Calu3 (cell line): ENCODE measurements at regions not wholly inside any gene's neighbourhood (a gene's known extent, or its start where the extent isn't known, plus 50 kb on each side); places are given as distances from the start of the nearest gene placed in this dataset.

Experiments
- BruUV-seq: library from RNA; stranded (reverse); fragments of 400-500 nt; replicated peaks from 2 replicates; lab custom pipeline; 2021; lab: Mats Ljungman, UMichigan
- CTCF ChIA-PET: fragments of 300-600 bp; sonication (Branson Sonifier 250); formaldehyde crosslinking; loops from one replicate; lab custom pipeline; 2022; ENCODE audit warnings: antibody characterized with exemption; lab: Charles Lee
- DNase-seq: peaks from one replicate; pipeline ENCODE4 v3.0.0; 2022
- H3K27ac Mint-ChIP-seq: one replicate; pipeline ENCODE4 v1.8.0; 2022; ENCODE audit warnings: mixed read lengths; ENCODE audit not compliant: unreplicated experiment
- H3K27me3 Mint-ChIP-seq: one replicate; pipeline ENCODE4 v1.8.0; 2022; ENCODE audit warnings: mixed read lengths; ENCODE audit not compliant: unreplicated experiment
- H3K36me3 Mint-ChIP-seq: one replicate; pipeline ENCODE4 v1.8.0; 2022; ENCODE audit warnings: mild to moderate bottlenecking, moderate library complexity, mixed read lengths; ENCODE audit not compliant: insufficient read depth, unreplicated experiment
- H3K4me1 Mint-ChIP-seq: one replicate; pipeline ENCODE4 v1.8.0; 2022; ENCODE audit warnings: mild to moderate bottlenecking, low read depth, mixed read lengths; ENCODE audit not compliant: unreplicated experiment
- H3K4me3 Mint-ChIP-seq: one replicate; pipeline ENCODE4 v1.8.0; 2022; ENCODE audit warnings: mild to moderate bottlenecking, low read depth, moderate library complexity, mixed read lengths; ENCODE audit not compliant: unreplicated experiment
- H3K9me3 Mint-ChIP-seq: one replicate; pipeline ENCODE4 v1.8.0; 2022; ENCODE audit warnings: low read depth, mixed read lengths; ENCODE audit not compliant: unreplicated experiment
- CTCF ChIP-seq: fragments of 200-600 bp; IDR thresholded peaks from one replicate; pipeline ENCODE4 v1.8.0; 2022; ENCODE audit warnings: antibody characterized with exemption; ENCODE audit not compliant: unreplicated experiment
- intact Hi-C: fragments of 100-400 bp; cut with micrococcal nuclease; formaldehyde crosslinking; loops from one replicate; pipeline ENCODE4 v1.10.0; 2022; ENCODE audit not compliant: unreplicated experiment

- BruUV-seq, result no TSS peak
- DNase-seq, result no peak
- no peak overlapping the region for H3K27ac Mint-ChIP-seq
- CTCF ChIA-PET, result no interaction called here
- H3K27me3 Mint-ChIP-seq, result no peaks in the 10 kb centered on the region
- no peaks in the 10 kb centered on the region for H3K36me3 Mint-ChIP-seq
- H3K4me1 Mint-ChIP-seq, result no peaks in the 10 kb centered on the region
- peaks cover 5% of the 10 kb centered on the region for H3K9me3 Mint-ChIP-seq
- H3K4me3 Mint-ChIP-seq, result no peak overlapping the region
- intact Hi-C loops, result loop anchor here (5.0 to 10.0 kb wide), 4 partner anchors 223 to 1805 kb away; no protein-coding TSS in a partner anchor
- no peak for TF ChIP-seq CTCF
Observed at GRCh38 chr3:176439729-176440128, 757.6 kb downstream of the TBL1XR1 start.

- H3K4me1 Mint-ChIP-seq, result no peaks in the 10 kb centered on the region
- no peak overlapping the region for H3K4me3 Mint-ChIP-seq
- H3K9me3 Mint-ChIP-seq, result no peaks in the 10 kb centered on the region
- H3K36me3 Mint-ChIP-seq, result no peaks in the 10 kb centered on the region
- no peak overlapping the region for H3K27ac Mint-ChIP-seq
- CTCF ChIA-PET, result interaction anchor here (0.6 kb wide), 2 partner anchors 661 to 1793 kb away, joined by 3 read pairs; no protein-coding TSS in a partner anchor
- intact Hi-C loops, result loop anchor here (2.0 to 10.0 kb wide), 4 partner anchors 1457 to 1797 kb away; no protein-coding TSS in a partner anchor
- BruUV-seq, result no TSS peak
- TF ChIP-seq CTCF, result no peak
- DNase-seq, result no peak
- no peaks in the 10 kb centered on the region for H3K27me3 Mint-ChIP-seq
Observed at GRCh38 chr3:176431991-176432390, 765.3 kb downstream of the TBL1XR1 start.

- no peaks in the 10 kb centered on the region for H3K9me3 Mint-ChIP-seq
- CTCF ChIA-PET, result interaction anchor here (1.4 to 1.6 kb wide), 3 partner anchors 28 to 1569 kb away, joined by 3 to 15 read pairs (median 6); no protein-coding TSS in a partner anchor
- no peak for DNase-seq
- H3K4me1 Mint-ChIP-seq, result peaks cover 9% of the 10 kb centered on the region
- no peak overlapping the region for H3K4me3 Mint-ChIP-seq
- BruUV-seq, result no TSS peak
- TF ChIP-seq CTCF, result no peak
- no peaks in the 10 kb centered on the region for H3K27me3 Mint-ChIP-seq
- intact Hi-C loops, result loop anchor here (2.0 to 10.0 kb wide), 4 partner anchors 1456 to 1796 kb away; no protein-coding TSS in a partner anchor
- no peaks in the 10 kb centered on the region for H3K36me3 Mint-ChIP-seq
- no peak overlapping the region for H3K27ac Mint-ChIP-seq
Observed at GRCh38 chr3:176431038-176431418, 766.3 kb downstream of the TBL1XR1 start.

DNA sequence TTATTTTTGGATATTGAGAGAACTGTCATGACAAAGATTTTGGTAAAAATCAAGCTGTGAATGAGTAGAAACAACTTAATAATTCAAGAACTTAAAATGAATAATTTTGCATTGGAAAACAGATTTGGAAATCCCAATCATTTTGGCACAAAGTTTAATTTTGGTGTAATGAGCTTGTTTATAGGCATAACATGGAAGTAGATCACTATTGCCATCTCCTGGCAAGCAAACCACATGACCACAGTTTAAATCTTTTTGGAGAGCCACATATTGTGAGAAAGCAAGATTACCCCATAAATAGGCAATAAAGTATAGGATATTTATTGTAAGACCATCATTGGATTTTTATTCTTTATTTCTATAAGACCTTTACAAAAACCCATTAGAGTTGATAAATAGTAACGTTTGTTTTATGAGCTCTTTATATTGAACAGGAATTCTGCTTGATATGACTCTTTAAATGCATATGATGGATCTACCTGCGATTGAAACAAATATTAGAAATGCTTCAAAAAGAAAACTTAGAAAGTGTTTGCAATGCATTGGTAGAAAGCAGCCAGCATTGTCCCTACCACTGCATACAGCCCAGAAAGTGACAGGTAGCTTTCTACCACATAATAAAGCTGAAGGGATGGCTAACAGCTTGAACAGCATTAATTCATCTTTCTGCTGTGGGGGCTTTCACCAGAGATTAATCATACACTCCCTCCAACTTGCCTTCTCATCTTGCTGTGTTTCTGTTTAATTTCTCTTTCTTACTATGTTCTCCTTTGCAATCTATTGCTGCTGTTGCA lies 766.8 kb downstream of the TBL1XR1 start:
- DNase-seq, result peak; percentile 24
- no peak overlapping the region for H3K4me3 Mint-ChIP-seq

More for the DNA sequence above, 766.8 kb downstream of the TBL1XR1 start:
- BruUV-seq, result no TSS peak
- peaks cover 10% of the 10 kb centered on the region for H3K4me1 Mint-ChIP-seq
- no peak overlapping the region for H3K27ac Mint-ChIP-seq
- H3K9me3 Mint-ChIP-seq, result no peaks in the 10 kb centered on the region
- CTCF ChIA-PET, result interaction anchor here (0.6 to 1.6 kb wide), 12 partner anchors 14 to 1989 kb away, joined by 3 to 15 read pairs (median 3); no protein-coding TSS in a partner anchor
- intact Hi-C loops, result loop anchor here (1.0 to 10.0 kb wide), 5 partner anchors 473 to 1796 kb away; no protein-coding TSS in a partner anchor
- H3K36me3 Mint-ChIP-seq, result no peaks in the 10 kb centered on the region
- H3K27me3 Mint-ChIP-seq, result no peaks in the 10 kb centered on the region
- TF ChIP-seq CTCF, result peak; percentile 60
